NT2/D1 (cell line): ENCODE measurements at regions not wholly inside any gene's neighbourhood (a gene's known extent, or its start where the extent isn't known, plus 50 kb on each side); places are given as distances from the start of the nearest gene placed in this dataset.

ENCODE experiments used
- SUZ12 ChIP-seq: IDR thresholded peaks from 2 replicates; pipeline ENCODE4 v1.6.1; 2011; ENCODE audit not compliant: insufficient read length, insufficient read depth; ENCODE audit errors: extremely low read depth
- YY1 ChIP-seq: IDR thresholded peaks from 2 replicates; pipeline ENCODE4 v1.6.1; 2011; ENCODE audit not compliant: insufficient read length, insufficient read depth
- ZNF274 ChIP-seq: IDR thresholded peaks from 2 replicates; pipeline ENCODE4 v1.6.1; 2011; ENCODE audit warnings: mild to moderate bottlenecking, low read depth, low read length

DNA sequence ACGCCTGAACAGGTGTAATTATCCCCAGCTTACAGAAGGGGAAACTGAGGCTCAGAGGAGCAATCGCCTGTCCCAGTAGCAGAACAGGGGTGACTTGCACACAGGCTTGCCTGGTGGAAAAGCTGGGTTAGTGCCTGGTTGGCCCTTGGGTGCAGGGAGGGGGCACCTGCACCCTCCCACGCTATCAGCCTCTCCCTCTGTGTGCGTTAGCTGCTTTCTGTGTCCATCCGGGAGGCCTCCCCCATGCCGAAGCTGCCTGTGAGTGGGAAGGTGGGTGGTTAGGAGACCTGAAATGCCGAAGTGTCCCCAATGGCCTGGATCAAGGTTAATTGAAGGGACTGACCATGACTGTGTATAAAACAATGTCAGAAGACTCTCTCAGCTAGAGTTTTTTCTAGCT lies 295.0 kb downstream of the ZNF536 start:
- TF ChIP-seq ZNF274 (no peak), YY1 (no peak), SUZ12 (no peak)
